NCI-H1417 treated with DMSO at 0.1 percent for 48 hours (cell line): ENCODE measurements at regions not wholly inside any gene's neighbourhood (a gene's known extent, or its start where the extent isn't known, plus 50 kb on each side); places are given as distances from the start of the nearest gene placed in this dataset.
A peak's percentile ranks its signal among the peaks of the same experiment; 100 is the strongest.
"Not testable (repeated sequence)": the region's sequence is repeated elsewhere in the genome, so short reads cannot be mapped to it uniquely, and the experiment has no call there.

Experiments
- DNase-seq: peaks from one replicate; lab custom pipeline; 2025; lab: John Stamatoyannopoulos, UW

- no peak for DNase-seq
Measured at GRCh38 chr3:135636596-135636995, 328.9 kb upstream of the PPP2R3A start.

- no peak for DNase-seq
Measured at GRCh38 chr3:135637013-135637412, 328.5 kb upstream of the PPP2R3A start.

GRCh38 chr3:135641761-135642160 lies 323.8 kb upstream of the PPP2R3A start:
- DNase-seq: peak; percentile 52

GRCh38 chr3:135645541-135645940 lies 320.0 kb upstream of the PPP2R3A start:
- no peak for DNase-seq

GRCh38 chr3:135646873-135647272 lies 318.7 kb upstream of the PPP2R3A start:
- no peak for DNase-seq

GRCh38 chr3:135649361-135649760 lies 316.2 kb upstream of the PPP2R3A start:
- DNase-seq: no peak

GRCh38 chr3:135650309-135650708 lies 315.2 kb upstream of the PPP2R3A start:
- no peak for DNase-seq

- no peak for DNase-seq
Measured at GRCh38 chr3:135652388-135652787, 313.1 kb upstream of the PPP2R3A start.

- DNase-seq: no peak
Measured at GRCh38 chr3:135655328-135655727, 310.2 kb upstream of the PPP2R3A start.

- DNase-seq: not testable (repeated sequence)
Measured at GRCh38 chr3:135658451-135658850, 307.1 kb upstream of the PPP2R3A start.

GRCh38 chr3:135667061-135667460 lies 298.5 kb upstream of the PPP2R3A start:
- no peak for DNase-seq

GRCh38 chr3:135674508-135674907 lies 291.0 kb upstream of the PPP2R3A start:
- no peak for DNase-seq

- no peak for DNase-seq
Measured at GRCh38 chr3:135678386-135678785, 287.1 kb upstream of the PPP2R3A start.

- DNase-seq: no peak
Measured at GRCh38 chr3:135688003-135688402, 277.5 kb upstream of the PPP2R3A start.

- no peak for DNase-seq
Measured at GRCh38 chr3:135690664-135691063, 274.9 kb upstream of the PPP2R3A start.

- DNase-seq: no peak
Measured at GRCh38 chr3:135691240-135691639, 274.3 kb upstream of the PPP2R3A start.

- DNase-seq: peak; percentile 97
Measured at GRCh38 chr3:135694142-135694541, 271.4 kb upstream of the PPP2R3A start.

GRCh38 chr3:135699741-135700140 lies 265.8 kb upstream of the PPP2R3A start:
- no peak for DNase-seq

- DNase-seq: no peak
Measured at GRCh38 chr3:135706758-135707375, 258.7 kb upstream of the PPP2R3A start.

GRCh38 chr3:135719449-135719848 lies 246.1 kb upstream of the PPP2R3A start:
- DNase-seq: no peak

- DNase-seq: no peak
Measured at GRCh38 chr3:135728007-135728721, 237.4 kb upstream of the PPP2R3A start.

GRCh38 chr3:135731546-135731945 lies 234.0 kb upstream of the PPP2R3A start:
- no peak for DNase-seq

GRCh38 chr3:135736740-135737139 lies 228.8 kb upstream of the PPP2R3A start:
- no peak for DNase-seq

- DNase-seq: no peak
Measured at GRCh38 chr3:135739779-135740178, 225.7 kb upstream of the PPP2R3A start.
